ENCODE measurements at regions not wholly inside any gene's neighbourhood (a gene's known extent, or its start where the extent isn't known, plus 50 kb on each side); places are given as distances from the start of the nearest gene placed in this dataset.

DNA sequence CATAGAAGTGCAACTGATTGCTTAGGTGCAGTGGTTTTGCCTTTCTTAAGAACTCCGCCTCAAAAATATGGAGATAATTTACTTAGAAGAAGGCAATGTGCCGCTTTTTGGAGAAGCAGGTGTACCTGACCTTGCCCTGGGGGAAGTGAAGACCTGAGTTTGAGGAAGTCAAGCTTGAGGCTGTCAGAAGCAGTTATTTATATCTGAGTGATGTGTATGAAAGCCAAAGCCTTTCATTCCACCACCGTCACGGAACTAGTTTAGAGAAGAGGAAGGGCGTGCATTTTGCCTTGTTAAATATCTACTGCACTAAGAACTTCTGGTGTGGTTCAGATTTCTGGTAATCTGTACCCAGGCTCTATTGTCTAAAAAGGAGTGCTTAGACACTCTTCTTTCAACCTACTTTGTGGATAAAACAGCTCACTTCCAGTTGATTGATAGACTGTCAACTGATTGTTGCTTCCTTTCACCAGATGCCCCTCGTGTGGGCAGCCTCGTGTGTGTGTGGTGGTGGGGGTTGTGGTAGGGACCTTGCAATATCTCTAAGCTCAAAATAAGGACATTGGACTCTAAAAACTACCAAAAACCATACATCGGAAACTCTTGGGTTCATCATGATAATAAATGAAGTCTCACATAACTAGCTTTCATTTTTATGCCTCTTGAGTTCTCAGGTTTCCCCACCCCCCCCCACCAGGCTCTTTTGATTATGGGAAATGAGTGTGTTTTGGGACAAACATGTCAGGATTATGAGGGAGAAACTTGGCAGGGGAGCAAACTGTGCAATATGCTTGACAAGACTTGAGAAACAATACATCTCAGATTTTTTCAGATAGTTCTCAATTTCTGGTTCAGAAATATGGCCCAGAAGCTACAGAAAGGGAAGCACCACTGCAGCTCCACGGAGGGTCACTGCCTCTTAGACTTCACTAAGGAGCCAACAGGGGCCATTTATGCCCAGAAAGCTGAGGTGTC, 78.6 kb downstream of the ARF6 start:
- no peak for DNase-seq

DNA sequence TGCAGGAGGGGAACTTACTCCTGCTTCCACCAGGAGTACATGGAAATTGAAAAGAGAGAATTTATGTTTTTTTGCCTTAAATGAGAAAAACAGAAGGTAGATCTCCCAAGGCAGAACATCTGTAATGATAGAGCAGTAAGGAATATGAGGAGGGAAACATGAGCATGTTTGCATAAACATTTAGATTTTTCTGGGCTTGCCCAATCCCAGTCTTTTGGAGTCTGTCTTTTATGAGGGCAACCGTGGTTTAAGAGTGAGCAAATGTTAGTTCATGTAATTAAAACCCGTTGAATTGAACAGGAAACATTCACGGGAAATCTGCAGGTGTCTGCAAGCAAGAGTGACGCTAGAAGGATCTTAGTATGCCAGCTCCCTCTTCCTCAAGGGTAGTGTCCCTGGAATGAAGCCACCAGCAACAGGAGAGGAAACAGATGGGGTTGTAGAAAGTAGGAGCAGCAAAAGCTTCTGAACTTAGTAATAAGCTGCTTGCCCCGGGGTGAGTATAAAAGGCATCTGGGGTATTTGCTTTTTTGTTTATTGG, 79.3 kb downstream of the ARF6 start:
- DNase-seq = peak; percentile 56 to 87

DNA sequence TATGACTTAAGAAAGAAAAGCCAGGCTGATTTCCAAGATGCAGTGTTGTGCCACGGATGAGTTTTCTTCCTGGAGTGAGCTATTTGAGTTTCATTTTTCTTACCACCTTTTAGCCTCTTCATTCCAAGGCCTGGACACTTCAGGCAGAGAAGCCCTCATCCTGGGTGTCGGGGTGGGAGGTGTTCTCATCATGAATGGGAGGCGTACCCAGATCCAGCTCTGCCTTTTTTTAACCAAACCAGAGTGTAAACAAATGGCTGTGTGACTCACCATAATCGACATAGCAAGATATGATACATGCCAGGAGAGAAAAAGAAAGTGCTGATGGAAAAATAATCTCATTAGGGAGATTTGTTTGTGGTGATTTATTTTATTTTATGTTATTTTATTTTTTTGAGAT, 79.9 kb downstream of the ARF6 start:
- no peak for DNase-seq

DNA sequence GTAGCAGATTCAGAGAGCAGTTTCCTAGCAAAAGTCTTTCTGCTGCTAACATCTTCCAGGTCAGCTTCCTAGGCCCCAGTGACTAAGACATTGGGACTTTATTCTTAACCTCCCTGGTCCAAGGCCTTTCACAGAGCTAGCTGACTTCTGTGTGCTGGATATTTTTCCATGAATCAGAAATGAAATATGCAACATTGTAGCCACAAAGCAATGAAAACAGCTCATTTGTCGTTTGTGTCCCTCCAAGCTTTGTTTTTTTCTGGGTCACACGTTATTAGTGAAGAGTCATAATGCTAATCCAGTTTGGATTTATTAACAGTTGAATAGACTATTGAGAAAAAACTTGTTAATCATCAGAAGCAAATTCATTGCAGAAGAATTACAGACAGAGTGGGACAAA, 82.4 kb downstream of the ARF6 start:
- DNase-seq = no peak

DNA sequence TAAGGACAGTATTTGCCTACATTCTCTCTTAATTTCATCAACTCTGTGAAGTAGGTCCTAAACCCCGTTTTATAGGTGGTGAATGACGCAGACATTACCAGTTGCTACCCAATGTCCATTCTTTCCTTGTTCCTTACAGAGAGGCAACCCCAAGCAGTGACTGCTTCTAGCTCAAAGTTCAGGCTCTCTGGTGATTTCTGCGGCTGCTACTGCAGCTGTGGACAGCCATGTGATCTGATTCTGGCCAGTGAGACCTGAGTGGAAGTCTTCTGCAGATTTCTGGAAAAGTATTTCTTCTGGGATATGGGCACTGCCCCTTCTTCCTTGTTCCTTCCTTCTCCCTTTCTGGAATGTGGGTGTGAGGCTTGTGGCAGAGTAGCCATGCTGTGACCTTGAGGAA, 82.9 kb downstream of the ARF6 start:
- DNase-seq = no peak

DNA sequence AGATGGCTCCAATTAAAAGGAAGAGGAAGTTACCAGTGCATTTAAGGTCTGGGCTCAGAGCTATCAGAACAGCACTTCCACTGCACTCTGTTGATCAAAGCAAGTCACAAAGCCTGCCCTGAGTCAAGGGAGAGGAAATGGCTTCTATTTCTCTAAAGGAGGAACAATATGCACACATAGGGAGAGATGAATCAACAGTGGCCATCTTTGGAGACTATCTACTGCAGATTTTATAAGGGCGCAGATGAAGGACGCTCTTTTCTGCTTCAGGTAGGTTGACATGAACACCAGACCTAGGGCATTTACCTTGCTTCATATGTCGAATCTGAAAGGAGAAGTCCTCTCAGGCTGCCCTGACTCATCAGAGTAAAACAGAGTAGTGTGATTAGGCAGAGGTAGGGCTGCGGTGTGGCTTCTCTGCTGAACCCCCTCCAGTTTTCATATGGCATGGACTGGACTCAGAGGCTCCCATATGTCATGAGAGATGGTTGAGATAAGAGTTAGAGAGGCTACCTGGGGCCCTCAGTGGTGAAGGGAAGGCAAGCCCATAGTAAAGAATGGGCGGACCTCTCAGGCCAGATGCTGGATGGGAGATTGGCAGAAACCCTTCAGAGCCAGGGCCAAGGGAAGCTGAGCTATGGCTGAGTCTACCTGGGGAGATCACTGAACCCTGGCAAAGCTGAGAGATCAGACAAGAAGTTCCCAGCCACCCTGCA, 84.4 kb downstream of the ARF6 start:
- DNase-seq = no peak

DNA sequence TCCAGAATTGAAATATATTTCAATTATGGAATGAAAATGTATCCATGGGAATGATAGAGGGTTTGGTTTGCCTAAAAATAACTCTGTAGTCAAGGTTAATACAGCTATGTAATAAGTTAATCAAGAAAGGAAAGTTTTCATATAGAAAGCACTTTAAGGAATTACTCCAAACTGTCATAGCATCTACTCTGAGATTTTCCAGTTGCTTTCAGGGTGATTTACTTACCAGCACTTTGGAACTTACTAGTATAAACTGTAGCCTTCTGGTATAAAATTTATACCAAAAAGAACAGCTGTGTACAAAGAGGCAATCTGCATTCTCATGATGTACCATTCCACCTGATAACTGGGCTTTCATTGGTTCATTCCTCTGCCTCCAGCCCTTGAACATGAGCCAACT, 87.1 kb downstream of the ARF6 start:
- DNase-seq = no peak

DNA sequence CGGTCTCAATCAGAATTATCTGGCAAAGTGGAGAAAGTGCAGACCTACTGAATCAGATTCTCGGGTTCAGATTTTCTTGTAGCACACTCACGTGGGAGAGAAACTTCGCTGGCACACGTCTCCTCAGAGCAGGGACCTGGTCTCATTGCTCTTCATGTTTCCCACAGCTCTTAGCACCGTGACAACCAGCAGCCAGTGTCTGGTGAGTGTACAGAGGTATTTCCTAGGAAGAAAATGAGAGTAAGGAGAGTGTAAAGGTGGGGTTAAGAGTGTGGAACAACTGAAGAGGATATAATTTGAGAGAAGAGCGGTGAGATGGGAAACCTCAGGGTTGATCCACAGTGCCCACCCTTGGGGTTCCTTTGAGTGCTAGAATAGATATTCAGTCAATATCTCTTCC, 89.2 kb downstream of the ARF6 start:
- DNase-seq = no peak

DNA sequence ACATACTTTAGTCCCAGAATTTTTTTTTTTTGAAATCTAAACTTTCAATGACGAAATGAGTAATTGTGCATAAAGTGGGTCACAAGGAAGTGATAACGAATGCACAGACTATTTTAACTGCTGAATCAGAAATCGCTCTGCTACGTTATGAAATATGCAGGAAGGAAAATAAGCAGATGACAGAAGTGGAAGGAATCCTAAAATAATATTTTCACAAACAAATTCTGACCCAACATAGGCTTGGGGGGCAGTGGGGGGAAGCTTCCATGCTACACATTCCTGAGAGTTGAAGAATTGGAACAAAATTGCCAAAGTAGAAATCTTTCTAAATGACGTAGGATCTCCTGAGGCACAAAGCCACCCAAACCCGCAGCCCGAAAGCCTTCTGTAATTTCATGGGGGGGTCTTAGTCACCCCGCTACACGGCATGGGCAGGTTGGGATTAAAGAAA, 89.6 kb downstream of the ARF6 start:
- DNase-seq = no peak

DNA sequence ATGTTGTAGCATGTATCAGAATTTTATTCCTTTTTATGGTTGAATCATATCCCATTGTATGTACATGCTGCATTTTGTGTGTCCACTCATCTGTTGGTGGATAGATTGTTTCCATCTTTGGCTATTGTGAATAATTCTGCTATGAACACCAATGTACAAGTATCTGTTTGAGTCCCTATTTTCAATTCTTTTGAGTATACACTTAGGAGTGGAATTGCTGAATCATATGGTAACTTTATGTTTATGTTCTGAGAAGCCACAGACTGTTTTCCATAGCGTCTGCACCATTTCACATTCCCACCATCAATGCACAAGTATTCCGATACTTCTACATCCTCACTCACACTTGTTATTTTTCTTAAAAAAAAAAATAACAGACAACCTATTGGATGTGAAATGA, 91.5 kb downstream of the ARF6 start:
- DNase-seq = no peak

DNA sequence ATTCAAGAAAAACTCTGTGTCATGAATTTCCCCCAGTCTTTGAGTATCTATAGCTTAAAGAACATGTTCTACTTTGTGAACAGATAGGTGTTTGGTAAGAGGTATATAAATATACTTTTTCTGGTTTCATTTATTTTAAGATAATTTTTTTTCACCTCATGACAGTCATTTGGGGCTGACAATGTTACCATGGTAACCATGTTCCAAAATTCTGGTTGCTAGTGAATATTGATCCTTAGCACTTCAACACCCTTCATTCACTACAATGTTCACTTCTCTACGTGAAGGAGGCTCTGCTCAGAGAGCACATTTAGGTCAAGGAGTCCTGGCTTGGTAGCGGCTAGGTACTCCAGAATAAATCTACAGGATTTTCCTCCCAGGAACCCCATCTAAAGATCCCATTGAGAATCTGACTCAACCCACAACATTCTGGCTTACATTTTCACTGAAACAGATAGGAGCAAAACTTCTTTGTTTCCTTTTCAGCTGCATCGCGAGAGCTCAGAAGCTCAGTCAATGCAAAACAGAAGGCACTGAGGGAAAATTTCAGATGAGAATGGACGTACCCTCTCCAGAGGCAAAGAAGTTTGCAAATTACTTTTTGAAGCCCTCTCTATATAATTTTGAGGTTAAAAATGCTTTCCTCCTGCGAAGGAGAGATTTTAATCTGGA, 93.6 kb downstream of the ARF6 start:
- DNase-seq = no peak

DNA sequence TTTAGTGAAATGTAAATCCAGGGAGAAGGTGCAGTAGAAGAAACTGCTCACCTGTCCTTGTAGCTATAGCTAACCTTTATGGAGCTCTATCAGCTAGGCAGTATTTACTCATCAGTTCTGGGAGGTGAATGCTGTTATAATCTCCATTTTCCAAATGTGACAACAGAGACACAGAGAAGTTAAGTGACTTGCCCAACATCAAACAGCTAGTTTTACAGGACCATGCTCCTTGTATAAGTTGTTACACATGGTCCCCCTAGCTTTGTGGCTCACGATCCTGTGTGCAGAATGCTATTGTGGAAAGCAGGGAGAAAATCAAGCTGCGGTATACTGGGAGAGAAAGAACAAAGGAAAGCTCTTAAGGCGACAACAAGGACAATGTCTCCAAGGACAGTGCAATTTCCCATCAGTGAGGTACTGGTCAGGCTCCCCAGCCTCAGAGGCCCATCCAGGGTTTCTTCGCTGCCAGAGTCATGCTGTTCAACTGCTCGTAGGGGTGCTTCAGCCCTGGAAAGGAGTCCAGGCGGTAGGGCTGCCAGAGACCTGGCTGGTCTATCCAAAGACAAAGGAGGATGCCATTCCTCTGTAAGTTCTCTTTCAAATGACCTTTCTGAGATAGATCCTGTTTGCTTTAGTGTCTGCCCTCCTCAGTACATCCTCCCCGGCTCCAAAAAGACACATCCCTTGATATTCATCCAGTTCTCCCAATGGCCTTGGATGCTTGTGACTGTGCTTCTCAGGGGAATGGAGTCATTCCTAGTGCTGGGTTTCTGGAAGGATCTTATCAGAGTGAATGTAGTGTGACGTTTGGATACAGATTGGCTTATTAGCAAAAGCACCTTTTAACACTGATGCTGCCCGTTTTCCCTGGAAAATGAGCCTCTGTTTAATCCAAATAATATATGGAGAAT, 95.5 kb downstream of the ARF6 start:
- DNase-seq = no peak

DNA sequence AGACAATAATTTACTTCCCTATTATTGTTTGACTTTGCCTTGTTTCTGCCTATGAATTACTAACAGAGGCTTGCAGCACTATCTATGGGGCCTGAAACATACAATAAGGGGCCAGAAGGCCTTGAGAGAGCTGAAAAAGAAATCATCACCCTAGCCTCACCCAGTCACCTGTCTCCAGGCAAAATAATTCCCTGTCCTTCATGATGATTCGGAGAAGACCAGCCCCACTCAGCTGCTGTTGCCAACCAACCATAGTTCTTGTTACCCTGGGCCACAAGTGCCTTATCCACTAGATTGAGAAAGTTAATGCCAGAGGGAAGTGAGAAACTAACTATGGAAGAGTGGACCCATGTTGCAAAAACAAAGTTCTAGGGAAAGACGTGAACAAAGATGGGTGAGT, 97.1 kb downstream of the ARF6 start:
- DNase-seq = no peak

DNA sequence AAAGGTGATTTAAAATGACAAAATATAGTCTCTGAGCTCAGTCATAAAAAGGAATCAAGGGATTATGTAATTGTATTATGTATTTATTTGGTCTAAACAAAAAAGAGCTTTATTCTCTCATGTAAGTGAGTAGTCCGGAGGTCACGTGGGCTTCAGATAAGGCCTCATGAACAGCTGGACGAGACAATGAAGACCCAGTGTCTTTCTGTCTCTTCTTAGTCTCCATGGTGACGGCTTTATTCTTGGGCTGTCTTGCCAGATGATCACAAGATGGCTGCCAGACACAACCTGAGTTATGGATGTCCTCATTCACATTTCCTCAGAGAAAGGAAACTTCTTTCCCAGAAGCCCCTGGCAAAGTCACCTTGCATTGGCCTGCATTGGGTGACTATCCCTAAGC, 98.6 kb downstream of the ARF6 start:
- DNase-seq = peak; percentile 92 to 96

DNA sequence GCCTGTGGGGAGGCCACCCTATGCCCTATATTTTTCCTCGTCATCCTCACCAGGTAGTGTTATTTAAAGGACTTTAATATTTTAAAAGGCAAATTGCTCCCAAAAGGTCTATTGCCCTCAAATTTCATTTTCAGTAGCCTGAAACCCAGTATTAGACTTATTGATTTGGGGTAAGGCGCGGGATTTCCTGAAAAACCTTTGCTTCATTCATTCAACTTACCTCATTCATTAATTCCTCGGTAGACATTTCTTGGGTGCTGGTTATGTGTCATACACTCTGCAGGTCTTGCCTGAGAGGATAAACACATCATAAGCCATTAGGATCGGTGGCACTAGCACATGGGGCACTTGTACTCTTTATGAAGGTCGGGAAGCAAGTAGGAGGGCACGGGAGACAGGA, 99.2 kb downstream of the ARF6 start:
- no peak for DNase-seq

DNA sequence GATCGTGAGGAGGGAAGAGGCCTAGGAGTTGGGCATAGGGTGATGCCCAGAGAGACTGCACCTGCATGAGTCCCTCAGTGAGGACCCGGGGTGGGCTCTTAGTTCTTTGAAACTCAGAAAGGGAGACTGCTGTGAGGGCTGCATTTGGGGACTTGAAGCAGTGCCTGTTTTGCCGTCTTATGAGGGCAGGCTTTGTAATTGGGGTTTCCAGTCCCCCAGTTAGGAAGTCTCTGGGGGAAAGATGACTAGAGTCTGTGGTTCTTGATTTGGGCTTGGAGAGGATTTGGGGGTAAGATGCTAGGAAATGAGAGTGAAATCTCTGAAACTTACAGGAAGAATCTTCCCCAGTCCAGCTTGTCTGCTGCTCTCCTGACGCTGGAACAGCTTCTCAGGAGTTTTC, 99.6 kb downstream of the ARF6 start:
- no peak for DNase-seq

DNA sequence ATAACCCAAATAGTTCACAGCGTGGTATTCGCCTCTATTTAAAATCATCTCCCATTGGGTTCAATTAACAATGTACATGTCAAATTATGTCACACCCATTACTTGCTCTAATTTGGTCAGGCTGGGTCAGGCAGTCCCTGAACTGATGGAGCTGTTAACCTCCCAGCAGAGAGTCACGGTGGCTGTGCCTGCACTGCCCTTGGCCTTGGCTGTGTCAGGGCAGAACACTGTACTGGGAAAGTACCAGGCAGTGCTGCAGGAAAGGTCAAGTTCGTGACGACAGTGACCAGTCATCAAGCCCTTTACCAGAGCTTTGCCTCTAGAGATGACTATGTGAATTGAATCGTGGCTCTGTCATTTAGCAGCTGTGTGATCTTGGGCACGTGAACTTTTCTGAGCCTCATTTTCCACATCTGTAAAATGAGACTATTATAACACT, 100.0 kb downstream of the ARF6 start:
- DNase-seq = no peak

DNA sequence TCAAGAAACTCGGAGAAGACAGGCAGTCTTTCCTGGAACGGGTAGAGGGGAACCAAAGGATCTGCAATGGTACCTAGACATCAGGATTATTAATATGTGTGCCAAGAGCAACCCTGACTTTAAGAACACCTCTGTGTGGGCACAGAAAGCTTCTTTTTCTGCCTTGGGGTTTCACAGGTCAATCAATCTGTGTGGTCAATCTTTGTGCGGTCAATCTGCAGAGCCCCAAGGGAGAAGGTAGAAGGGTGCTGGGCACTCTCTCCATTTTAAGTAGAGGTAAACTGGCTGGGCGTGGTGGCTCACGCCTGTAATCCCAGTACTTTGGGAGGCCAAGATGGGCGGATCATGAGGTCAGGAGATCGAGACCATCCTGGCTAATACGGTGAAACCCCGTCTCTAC, 100.7 kb downstream of the ARF6 start:
- DNase-seq = no peak

DNA sequence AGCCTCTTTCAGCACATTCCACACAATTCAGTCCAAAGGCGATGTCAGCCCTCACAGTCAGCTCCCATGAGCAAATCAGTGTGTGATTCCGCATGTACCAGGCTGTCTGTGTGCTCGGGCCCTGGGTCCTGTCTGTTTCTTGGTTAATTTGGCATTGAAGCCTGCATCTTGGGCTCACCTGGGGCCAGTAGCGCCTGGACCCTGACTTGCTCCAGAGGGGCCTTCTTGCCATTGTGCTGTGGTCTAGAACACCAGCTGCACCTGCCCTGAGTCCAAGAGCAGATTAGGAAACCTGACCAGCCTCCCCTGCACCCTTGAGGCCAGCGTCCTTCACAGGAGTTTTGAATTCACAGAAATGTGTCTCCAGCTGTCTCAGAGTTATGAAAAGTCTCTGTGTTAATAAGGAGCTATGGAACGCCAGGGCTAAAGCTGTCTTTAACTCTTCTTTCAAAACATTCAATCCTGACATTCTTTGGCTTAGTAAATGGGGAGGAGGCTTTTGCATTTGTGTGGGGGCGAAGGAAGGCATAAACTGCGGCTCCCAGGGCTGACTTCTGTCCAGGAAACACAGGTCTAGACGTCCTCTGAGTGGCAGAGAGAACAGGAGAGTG, 102.2 kb downstream of the ARF6 start:
- DNase-seq = peak; percentile 13 to 63

DNA sequence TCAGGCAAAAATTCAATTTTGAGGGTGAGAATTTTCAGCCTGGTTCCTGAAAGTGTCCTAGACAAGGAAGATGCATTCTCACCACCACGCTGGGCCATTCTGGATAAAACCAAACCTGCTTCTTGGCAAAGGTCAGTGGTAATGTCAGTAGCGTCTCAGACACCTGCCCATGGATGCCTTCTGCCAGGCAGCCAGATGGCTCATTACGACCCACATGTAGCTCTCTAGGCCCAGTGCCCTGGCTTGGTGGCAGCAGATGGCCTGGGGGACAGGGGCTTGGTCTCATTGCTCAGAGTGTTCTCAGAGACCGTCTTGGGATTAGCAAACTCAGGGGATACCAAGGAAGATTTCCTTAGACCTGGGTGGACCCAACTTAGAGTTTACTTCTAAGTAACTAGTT, 105.1 kb downstream of the ARF6 start:
- peak; percentile 96 to 98 for DNase-seq

DNA sequence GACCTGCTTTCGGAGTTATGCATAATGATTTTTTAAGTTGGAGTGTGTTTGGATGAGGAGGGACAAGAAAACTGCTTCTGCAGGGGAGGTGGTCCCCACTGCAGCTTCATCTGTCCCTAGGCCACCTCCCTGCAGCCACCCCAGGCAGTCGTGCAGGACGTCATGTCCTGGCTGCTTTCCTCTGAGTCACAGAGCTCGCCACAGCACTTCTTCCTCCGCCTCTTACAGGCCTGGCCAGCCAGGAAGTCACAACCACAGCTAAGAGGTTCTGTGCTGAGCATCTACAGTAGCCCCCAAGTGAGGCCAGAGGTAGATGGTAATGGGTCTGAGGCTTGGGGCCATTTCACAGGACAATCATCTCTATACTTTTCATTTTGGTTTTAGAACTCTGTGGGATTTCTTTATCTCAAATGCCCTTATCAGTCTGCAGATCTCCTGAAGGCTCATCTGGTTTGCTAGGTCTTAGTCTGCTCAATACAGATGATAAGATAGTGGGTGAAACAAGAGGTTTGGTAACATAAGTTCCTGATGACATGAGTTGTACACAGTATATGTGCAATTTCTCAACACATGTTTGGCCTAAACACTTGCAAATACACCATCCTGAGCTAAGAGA, 106.4 kb downstream of the ARF6 start:
- DNase-seq = no peak

Data from NCI-H524 (cell line).